Omental fat pad (tissue), 3 donors: ENCODE measurements at regions not wholly inside any gene's neighbourhood (a gene's known extent, or its start where the extent isn't known, plus 50 kb on each side); places are given as distances from the start of the nearest gene placed in this dataset.

ENCODE experiments used
- ATAC-seq: fragments of 150-250 bp; one replicate; pipeline ENCODE4 v1.9.1; 2016; ENCODE audit warnings: mild to moderate bottlenecking, moderate library complexity; ENCODE audit not compliant: low FRiP score
- DNase-seq: peaks from one replicate; pipeline ENCODE4 v3.0.0-alpha.2; 2019; ENCODE audit warnings: low spot score
- TF ChIP-seq, protein P1 (sequence below), 3 donors: fragments of 450-650 bp; IDR thresholded peaks; one replicate each; pipeline ENCODE4 v1.5.1; 2016 to 2017; ENCODE audit warnings: antibody characterized with exemption in 3 of 3, mild to moderate bottlenecking in 3 of 3, moderate library complexity in 2 of 3

DNA sequence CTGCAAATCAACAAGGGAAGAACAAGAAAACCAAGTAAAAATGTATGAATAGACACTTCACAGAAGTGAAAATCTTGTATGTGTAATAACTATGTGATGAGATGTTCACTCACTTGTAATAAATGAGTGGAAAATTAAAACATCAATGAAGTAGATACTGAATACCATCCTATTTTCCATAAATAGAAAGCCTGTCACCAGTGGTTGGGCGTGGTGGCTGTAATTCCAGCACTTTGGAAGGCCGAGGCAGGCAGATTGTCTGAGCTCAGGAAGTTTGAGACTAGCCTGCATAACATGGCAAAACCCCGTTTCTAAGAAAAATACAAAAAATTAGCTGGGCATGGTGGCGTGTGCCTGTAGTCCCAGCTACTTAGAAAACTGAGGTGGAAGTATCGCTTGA lies 53.5 kb upstream of the SOD3 start:
- ATAC-seq (no peak), DNase-seq (no peak)

GRCh38 chr4:24742335-24742734 lies 53.0 kb upstream of the SOD3 start:
- no peak for ATAC-seq
- TF ChIP-seq, protein P1, sequence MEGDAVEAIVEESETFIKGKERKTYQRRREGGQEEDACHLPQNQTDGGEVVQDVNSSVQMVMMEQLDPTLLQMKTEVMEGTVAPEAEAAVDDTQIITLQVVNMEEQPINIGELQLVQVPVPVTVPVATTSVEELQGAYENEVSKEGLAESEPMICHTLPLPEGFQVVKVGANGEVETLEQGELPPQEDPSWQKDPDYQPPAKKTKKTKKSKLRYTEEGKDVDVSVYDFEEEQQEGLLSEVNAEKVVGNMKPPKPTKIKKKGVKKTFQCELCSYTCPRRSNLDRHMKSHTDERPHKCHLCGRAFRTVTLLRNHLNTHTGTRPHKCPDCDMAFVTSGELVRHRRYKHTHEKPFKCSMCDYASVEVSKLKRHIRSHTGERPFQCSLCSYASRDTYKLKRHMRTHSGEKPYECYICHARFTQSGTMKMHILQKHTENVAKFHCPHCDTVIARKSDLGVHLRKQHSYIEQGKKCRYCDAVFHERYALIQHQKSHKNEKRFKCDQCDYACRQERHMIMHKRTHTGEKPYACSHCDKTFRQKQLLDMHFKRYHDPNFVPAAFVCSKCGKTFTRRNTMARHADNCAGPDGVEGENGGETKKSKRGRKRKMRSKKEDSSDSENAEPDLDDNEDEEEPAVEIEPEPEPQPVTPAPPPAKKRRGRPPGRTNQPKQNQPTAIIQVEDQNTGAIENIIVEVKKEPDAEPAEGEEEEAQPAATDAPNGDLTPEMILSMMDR (IDR thresholded peaks at IDR 0.05): no peak
- DNase-seq: no peak

More for the DNA sequence above, 53.5 kb upstream of the SOD3 start:
- TF ChIP-seq, protein P1 (IDR thresholded peaks at IDR 0.05): no peak

- DNase-seq: no peak
- no peak for ATAC-seq
- TF ChIP-seq, protein P1 (IDR thresholded peaks at IDR 0.05): no peak
Observed at GRCh38 chr4:24742773-24743172, 52.6 kb upstream of the SOD3 start.

DNA sequence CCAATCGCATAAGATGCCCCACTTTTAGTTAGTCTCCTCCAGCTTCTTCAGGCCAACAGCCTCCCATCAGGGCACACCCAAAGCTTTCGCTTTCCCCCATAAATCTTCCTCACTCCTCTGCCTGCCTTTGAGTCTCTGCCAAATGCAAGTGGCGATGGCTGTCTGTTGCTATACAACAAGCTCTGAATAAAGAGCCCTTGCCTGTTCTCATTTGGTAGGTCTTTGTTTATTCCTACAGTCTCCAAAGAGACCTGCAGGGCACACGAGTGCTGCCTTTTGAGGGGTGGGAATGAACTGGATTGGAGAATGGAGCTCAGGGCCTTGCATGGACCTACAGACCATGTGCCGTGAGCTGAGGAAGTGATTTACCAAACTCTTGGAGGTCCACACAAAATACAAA lies 52.2 kb upstream of the SOD3 start:
- TF ChIP-seq, protein P1 (IDR thresholded peaks at IDR 0.05): no peak
- no peak for ATAC-seq
- no peak for DNase-seq

DNA sequence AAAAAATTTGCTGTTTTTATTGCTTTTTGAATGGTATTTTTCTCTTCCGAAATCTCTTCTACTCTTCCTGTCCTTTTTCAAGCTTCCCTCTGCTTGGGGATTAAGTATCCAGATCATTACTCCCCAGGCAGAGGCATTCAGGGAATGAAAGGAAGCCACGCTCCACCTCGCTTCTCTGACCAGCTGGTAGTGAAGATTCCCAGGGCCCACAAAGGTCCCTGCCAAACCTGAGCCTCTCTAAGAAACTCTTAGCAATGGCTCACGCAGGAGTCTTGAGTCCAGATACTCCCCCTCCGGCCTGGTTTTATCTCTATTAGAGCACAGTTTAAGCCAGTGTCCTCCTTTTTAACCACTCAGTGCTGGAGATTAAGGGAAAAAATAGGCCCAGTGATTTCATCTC lies 51.4 kb upstream of the SOD3 start:
- TF ChIP-seq, protein P1 (IDR thresholded peaks at IDR 0.05): no peak
- ATAC-seq: peak; percentile 59
- DNase-seq: no peak

- TF ChIP-seq, protein P1 (IDR thresholded peaks at IDR 0.05): no peak
- ATAC-seq (no peak), DNase-seq (no peak)
Observed at GRCh38 chr4:24745172-24745895, 50.0 kb upstream of the SOD3 start.
